ENCODE measurements at regions not wholly inside any gene's neighbourhood (a gene's known extent, or its start where the extent isn't known, plus 50 kb on each side); places are given as distances from the start of the nearest gene placed in this dataset.

GRCh38 chr5:91641730-91642350 is 258.7 kb upstream of the ARRDC3 start:
- TF ChIP-seq CTCF (IDR thresholded peaks at IDR 0.05 in 4 of 5, conservative IDR thresholded peaks at IDR 0.05 in 1 of 5) (peak in 3 of 5 experiments; percentile 11 to 53 (median 41)), POLR2A (IDR thresholded peaks at IDR 0.05) (no peak)
